Hindlimb muscle (tissue), 1 donor: ENCODE measurements at regions not wholly inside any gene's neighbourhood (a gene's known extent, or its start where the extent isn't known, plus 50 kb on each side); places are given as distances from the start of the nearest gene placed in this dataset.
"Not testable (repeated sequence)": the region's sequence is repeated elsewhere in the genome, so short reads cannot be mapped to it uniquely, and the experiment has no call there.

Experiments used
- DNase-seq: peaks from one replicate; pipeline ENCODE4 v3.0.0-alpha.2; 2013

DNA sequence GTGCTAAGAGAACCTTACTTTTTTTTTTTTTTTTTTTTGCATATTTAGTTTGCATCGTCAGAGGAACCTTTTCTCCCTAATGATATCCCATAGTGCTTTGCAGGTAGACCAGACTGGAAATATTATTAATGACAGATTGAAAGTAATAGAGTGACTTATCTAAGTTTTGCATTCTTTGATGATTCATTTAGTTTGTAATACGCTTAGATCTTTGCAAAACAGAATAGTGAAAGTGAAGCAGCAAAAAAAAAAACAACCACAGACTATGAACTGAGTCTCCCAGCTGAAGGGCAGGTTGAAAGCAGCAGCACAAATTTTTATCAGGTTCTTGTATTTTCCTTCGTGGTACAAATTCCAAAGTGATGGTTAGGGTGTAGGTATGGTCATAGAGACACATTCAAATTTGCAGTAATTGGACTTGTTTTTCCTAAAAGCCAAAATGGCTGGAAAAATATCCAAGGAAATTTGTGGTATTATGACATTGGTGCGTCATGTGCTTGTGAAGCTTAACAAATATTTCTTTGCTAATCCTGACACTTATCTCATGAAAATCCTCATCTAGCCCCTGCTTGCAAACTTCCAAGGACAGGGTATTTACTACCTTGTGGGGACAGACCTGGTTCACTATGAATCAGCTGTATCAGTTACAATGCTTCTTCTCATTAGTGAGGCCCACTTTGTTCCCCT, 81.8 kb upstream of the CREB5 start:
- DNase-seq, result no peak

- no peak for DNase-seq
These were observed 80.3 kb upstream of the CREB5 start for GRCh38 chr7:28332046-28332445.

- DNase-seq, result not testable (repeated sequence)
These were observed 78.8 kb upstream of the CREB5 start for GRCh38 chr7:28333548-28333947.

GRCh38 chr7:28336806-28337205, 75.5 kb upstream of the CREB5 start:
- DNase-seq, result no peak

GRCh38 chr7:28338041-28338440, 74.3 kb upstream of the CREB5 start:
- no peak for DNase-seq

DNA sequence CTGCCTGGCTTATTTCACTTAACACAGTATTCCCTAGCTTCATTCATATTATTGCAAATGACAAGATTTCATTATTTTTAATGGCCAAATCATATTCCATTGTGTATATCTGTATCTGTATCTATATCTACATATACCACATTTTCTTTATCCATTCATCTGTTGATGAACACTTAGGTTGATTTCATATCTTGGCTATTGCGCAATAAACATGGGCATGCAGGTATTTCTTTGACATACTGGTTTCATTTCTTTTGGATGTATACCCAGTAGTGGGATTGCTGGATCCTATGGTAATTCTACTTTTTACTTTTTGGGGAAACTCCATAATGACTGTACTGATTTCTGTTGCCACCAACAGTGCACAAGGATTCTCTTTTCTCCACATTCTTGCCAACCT, 68.9 kb upstream of the CREB5 start:
- DNase-seq, result no peak

- no peak for DNase-seq
These were observed 66.1 kb upstream of the CREB5 start for GRCh38 chr7:28346256-28346655.

- no peak for DNase-seq
These were observed 65.5 kb upstream of the CREB5 start for GRCh38 chr7:28346676-28347363.

DNA sequence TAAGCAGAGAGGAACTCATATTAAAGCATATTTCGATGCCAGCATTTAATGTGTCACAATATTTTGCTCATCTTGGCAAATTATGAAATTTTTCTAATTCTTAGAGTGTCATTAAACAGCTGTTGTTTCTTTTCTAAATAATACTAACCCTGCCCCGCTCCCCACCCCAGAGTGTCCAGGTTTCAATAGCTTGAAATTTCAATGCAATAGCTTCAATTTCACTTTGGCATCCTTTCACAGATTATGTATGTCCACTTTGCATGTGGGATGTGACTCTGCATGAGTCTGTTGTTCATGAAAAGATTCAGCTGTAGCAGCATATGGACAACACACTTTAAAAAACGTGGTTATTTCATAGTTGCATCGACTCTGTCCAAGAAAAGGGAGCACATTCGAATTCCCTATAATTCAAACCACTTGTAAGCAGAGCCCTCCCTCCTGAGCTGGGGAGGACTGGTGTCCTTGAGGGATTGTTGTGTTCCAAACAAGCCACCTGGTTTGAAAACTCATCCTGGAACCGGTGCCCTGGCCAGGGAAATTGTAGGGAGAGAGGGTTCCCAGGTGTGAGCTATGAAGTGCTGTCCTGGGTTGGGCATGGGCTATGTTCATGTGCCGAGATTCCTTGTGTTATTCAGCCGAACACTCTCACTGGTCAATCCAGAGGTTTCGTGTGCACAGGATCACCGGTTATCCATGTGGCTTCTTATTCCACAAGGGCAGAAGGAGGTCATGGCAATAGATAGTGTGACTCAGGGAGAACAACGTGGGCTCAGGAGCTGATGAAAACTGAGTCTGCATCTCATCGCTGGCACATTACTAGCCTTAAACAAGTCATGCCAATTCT, 64.6 kb upstream of the CREB5 start:
- DNase-seq, result peak; percentile 65

DNA sequence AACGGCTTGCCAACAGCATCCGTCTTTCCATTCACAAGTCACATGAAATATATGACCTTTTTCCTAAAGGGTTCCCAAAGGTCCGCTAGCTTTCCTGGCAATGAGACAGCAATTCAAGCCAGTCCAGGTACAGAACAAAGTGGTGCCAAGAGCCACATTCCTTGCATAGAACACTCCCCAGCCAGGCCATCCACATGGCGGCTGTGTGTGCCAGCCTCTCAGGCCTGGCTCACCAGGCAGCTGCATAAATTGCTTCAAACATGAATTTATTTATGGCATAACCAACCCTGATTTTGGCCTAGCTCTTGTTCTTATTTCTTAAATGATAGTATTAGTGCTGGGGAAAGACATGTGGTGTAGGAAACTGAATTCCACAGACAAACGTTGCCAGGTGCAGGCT, 63.7 kb upstream of the CREB5 start:
- no peak for DNase-seq

DNA sequence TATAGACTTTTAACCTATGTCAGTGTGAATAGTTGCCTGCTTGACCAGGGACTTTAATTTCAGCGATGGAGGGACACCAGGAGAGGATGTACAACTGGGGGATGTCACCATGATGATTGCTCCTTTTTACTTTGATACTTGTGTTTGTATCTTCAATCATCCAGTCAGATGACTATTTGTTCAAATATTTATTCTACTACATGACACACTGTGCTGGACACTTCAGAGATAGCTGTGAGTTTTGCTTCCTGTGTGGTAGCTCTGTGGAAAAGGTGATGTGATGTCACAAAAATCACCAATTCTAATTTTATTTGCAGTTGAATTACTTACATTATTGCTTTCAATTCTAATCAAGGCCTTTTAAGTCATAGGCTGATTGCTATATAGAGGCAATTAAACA, 62.7 kb upstream of the CREB5 start:
- no peak for DNase-seq

DNA sequence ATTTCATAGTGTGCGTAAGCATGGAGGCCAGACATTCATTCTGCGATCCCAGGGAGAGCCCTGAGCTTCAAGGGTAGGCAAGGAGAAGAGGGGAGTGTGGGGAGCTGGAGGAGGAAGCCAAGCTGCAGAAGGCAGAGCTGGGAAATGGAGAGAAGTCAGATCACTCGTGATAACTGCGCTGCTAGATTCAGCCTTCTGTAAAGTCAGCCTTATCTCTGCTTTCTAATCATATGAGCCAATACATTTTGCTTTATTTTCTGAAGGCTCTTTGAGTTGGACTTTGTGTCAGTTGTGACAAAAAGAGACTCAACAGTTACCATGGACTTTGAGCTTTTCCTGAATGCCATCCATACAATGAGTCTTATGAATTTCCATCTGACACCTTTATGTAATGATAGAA, 61.7 kb upstream of the CREB5 start:
- DNase-seq, result no peak

DNA sequence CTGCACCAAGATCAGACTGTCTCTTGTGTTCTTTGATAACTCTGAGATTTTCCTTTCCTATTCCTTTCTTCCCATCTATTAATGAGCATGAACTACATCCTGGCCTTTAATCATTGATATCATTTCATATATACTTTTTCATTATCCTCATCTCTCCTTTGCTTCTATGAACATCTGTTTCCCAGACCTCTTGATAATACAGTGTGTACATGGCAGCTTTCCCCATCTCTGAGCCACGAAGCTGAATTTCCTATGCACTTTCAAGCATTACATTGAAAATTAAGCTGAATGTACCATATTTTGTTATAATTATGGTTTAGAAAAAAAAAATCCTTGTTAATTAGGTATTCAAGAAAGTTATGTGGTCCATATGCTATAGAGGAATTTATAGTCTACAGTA, 60.9 kb upstream of the CREB5 start:
- DNase-seq, result no peak

DNA sequence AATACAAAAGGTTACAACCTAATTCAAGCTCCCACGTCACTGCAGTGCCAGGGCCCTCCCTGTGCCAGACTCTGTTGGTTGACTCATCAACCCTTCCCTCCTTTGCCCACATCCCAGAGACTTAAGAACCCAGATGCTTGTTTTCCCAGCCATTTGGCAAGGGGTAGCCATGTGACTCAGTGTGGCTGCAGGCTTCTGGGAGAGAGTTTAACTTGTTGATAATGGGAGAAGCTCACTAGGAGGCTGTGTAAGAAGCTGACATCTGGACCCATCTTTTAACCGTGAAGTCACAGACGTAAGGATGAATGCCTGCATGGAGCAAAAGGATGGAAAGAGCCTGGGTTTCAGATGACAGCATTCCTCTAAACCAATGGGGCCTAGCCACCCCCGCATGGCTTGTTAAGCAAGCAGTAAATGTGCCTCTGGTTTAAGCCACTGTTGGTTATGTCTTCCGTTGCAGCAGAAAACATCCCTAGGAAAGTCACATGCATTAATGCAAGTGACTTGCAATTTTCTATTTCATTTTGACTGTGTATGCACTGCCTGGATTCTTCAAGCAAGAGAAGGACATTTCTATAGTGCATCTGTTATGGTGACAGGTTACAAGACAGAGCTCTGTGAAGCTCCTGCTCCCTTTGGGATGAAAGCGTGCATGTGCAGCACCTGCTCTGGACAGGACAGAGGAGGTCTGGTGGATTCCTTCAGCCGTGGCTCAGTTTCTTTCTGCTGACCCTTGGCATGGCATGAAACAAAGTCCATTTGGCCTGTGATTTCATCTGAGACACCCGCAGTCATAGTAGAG, 57.5 kb upstream of the CREB5 start:
- no peak for DNase-seq

GRCh38 chr7:28355635-28356319, 56.5 kb upstream of the CREB5 start:
- DNase-seq, result no peak

- no peak for DNase-seq
These were observed 55.7 kb upstream of the CREB5 start for GRCh38 chr7:28356619-28357018.

- no peak for DNase-seq
These were observed 53.9 kb upstream of the CREB5 start for GRCh38 chr7:28358423-28358868.

DNA sequence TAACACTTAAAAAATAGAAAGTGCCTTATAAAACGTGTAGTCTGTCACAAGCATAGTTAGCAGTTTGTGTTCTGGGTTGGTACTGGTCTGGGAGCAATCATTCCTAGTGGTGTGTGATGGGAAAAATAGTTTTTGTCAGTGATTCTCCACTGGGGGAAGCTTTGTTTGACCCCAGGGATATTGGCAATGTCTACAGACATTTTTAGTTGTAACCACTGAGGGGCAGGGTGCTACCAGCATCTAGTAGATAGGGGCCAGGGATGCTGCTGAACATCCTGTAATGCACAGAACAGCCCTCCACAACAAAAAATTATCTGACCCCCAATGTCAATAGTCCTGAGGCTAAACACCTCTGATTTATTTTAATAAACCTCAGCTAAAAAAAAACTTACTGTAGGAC, 51.6 kb upstream of the CREB5 start:
- no peak for DNase-seq

GRCh38 chr7:28361551-28361950, 50.8 kb upstream of the CREB5 start:
- no peak for DNase-seq

GRCh38 chr7:28362182-28362581, 50.1 kb upstream of the CREB5 start:
- DNase-seq, result no peak
